ENCODE measurements at regions not wholly inside any gene's neighbourhood (a gene's known extent, or its start where the extent isn't known, plus 50 kb on each side); places are given as distances from the start of the nearest gene placed in this dataset.

DNA sequence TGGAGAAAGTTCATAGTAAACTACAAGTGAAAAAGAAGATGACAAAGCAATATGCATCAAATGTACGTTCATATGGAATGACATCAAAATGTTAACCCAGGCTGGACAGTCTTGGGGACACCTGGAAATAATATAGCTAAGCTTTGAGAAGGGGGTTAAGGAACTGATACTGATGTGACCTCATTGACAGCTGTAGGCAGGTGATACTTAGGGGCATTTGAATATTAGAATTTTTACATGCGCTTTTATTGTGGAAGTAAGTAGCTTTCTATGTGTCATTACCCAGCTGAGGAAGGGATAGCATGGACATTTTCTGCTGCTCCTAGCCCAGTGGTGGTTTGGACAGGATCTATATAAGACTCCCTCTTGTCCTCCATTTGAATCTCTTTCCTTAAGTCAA, 299.7 kb downstream of the CWC27 start:
- H3K4me3 Mint-ChIP-seq: no peak overlapping the region
- no peak for DNase-seq (ENCODE audit: low read depth, low spot score)
- no peaks in the 10 kb centered on the region for H3K27me3 Mint-ChIP-seq (ENCODE audit: low read depth)
- no peak for TF ChIP-seq CTCF (conservative IDR thresholded peaks at IDR 0.05)
- H3K27ac Mint-ChIP-seq (ENCODE audit: unreplicated experiment): peak overlapping the region; percentile 62
- H3K9me3 Mint-ChIP-seq: peaks cover 4% of the 10 kb centered on the region
- no peaks in the 10 kb centered on the region for H3K36me3 Mint-ChIP-seq (ENCODE audit: low read depth)
- peaks cover 24% of the 10 kb centered on the region for H3K4me1 Mint-ChIP-seq

DNA sequence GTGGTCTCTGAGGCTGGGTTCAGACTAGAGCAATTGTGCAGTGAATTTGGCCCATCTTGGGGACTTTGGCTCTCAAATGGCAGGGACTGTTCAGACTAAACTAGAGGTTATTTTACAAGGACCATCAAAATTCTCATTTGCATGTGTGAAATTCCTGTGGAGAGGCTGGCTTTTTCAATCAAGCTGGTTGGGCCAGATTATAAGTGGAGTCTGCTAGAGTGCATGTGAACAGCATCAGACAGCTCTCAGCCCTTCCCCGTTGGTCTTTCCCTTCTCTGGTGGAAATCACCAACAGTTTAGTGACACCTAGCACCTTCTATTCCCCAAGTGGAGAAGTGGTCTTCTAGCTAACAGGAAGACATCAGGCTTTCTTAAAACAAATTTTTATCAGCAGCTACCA, 301.3 kb downstream of the CWC27 start:
- no peak for TF ChIP-seq CTCF (conservative IDR thresholded peaks at IDR 0.05)
- no peaks in the 10 kb centered on the region for H3K36me3 Mint-ChIP-seq (ENCODE audit: low read depth)
- H3K4me1 Mint-ChIP-seq: peaks cover 24% of the 10 kb centered on the region
- H3K27me3 Mint-ChIP-seq (ENCODE audit: low read depth): no peaks in the 10 kb centered on the region
- no peak overlapping the region for H3K4me3 Mint-ChIP-seq
- no peak for DNase-seq (ENCODE audit: low read depth, low spot score)
- H3K27ac Mint-ChIP-seq (ENCODE audit: unreplicated experiment): peak overlapping the region; percentile 43
- peaks cover 3% of the 10 kb centered on the region for H3K9me3 Mint-ChIP-seq

DNA sequence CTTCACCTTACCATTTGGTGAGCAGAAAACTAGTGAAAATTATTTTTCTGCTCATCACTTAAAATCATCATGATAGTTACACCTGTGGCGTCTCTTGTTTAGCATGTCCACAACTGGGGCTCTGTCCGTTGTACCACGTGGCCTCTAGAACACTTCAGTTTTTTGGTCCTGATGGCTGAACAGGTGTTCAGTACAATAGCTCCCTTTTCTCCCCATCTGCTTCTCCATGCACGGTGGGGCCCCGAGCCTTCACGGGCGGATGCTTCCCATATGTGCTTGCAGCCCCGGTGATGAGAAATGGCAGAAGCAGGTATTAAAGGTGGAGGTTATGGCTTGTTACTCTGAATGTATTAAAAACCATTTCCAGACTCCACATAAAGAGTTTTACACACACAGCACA, 304.1 kb downstream of the CWC27 start:
- Mint-ChIP-seq H3K27ac (ENCODE audit: unreplicated experiment) (no peak overlapping the region), H3K4me1 (peaks cover 25% of the 10 kb centered on the region), H3K4me3 (no peak overlapping the region), H3K27me3 (ENCODE audit: low read depth) (no peaks in the 10 kb centered on the region), H3K36me3 (ENCODE audit: low read depth) (no peaks in the 10 kb centered on the region), H3K9me3 (no peaks in the 10 kb centered on the region)
- DNase-seq (ENCODE audit: low read depth, low spot score): no peak
- no peak for TF ChIP-seq CTCF (conservative IDR thresholded peaks at IDR 0.05)

- Mint-ChIP-seq H3K4me3 (no peak overlapping the region), H3K4me1 (peaks cover 29% of the 10 kb centered on the region), H3K27ac (ENCODE audit: unreplicated experiment) (no peak overlapping the region), H3K9me3 (no peaks in the 10 kb centered on the region), H3K27me3 (ENCODE audit: low read depth) (no peaks in the 10 kb centered on the region), H3K36me3 (ENCODE audit: low read depth) (no peaks in the 10 kb centered on the region)
- no peak for TF ChIP-seq CTCF (conservative IDR thresholded peaks at IDR 0.05)
- no peak for DNase-seq (ENCODE audit: low read depth, low spot score)
Measured at GRCh38 chr5:65073250-65073661, 304.5 kb downstream of the CWC27 start.

DNA sequence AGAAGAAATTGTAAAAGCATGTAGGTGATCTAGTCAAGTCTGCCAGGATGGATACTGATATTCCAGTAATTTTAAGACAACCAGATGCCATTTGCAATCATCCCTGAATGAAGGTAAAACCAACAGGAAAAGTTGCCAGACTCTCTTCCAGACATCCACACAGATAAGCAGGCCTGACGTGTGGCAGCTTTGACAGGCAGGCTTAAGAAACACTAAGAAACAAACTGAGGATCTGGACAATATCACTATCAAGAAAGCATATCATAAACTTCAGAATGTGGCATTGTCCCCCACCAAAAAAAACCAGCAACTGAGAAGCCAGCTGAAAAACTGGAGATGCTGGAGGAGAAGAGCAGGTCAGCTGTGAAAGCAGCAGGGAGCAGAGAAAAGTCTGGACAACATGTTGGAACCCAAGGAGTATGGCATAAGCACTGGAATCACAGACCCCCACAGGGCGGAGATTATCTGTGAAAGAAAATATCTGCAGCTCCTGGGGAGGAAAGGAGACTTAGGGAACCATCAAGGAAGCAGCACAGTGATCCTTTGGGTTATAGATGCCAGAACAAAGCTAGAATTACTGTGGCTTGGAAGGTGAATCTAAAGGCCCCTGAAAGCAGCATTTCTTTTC, 307.0 kb downstream of the CWC27 start:
- TF ChIP-seq CTCF (conservative IDR thresholded peaks at IDR 0.05): no peak
- H3K27ac Mint-ChIP-seq (ENCODE audit: unreplicated experiment): no peak overlapping the region
- no peak for DNase-seq (ENCODE audit: low read depth, low spot score)
- H3K27me3 Mint-ChIP-seq (ENCODE audit: low read depth): no peaks in the 10 kb centered on the region
- H3K9me3 Mint-ChIP-seq: no peaks in the 10 kb centered on the region
- H3K4me3 Mint-ChIP-seq: no peak overlapping the region
- peaks cover 48% of the 10 kb centered on the region for H3K4me1 Mint-ChIP-seq
- H3K36me3 Mint-ChIP-seq (ENCODE audit: low read depth): no peaks in the 10 kb centered on the region

Measured in neural crest cell (in vitro differentiated cells).